HepG2 (cell line): ENCODE measurements at regions not wholly inside any gene's neighbourhood (a gene's known extent, or its start where the extent isn't known, plus 50 kb on each side); places are given as distances from the start of the nearest gene placed in this dataset.

Experiments
- ATAC-seq: fragments of 200-7000 bp; cut with Tn5 transposase; 3 replicates; pipeline ENCODE4 v1.9.1; 2020; ENCODE audit warnings: mild to moderate bottlenecking, moderate library complexity
- BruUV-seq: library from RNA; stranded (reverse); fragments of 400-500 nt; replicated peaks from 2 replicates; lab custom pipeline; 2021; lab: Mats Ljungman, UMichigan
- CTCF ChIA-PET: fragments of 300-600 bp; formaldehyde crosslinking; extraction: SDS; loops from one replicate; lab custom pipeline; 2021; ENCODE audit warnings: low total read pairs, inconsistent platforms, low intra/inter-chr PET ratio; lab: Yijun Ruan, JAX
- POLR2A ChIA-PET: fragments of 350-600 bp; sonication (Branson Sonifier 250); formaldehyde crosslinking; loops from one replicate; lab custom pipeline; 2020; ENCODE audit warnings: antibody characterized with exemption, inconsistent platforms; lab: Yijun Ruan, JAX
- DNase-seq: peaks from one replicate; pipeline ENCODE4 v3.0.0-alpha.2; 2015; ENCODE audit warnings: low spot score
- FAIRE-seq: peaks from 3 replicates; lab custom pipeline; 2011; peaks lifted over from hg19 to GRCh38; lab: Jason Lieb, UNC
- H2AFZ ChIP-seq: one replicate; pipeline ENCODE4 v1.6.1; 2011; ENCODE audit warnings: low read length, inconsistent platforms
- H3K27ac ChIP-seq: fragments of 300-600 bp; 3 replicates; pipeline ENCODE4 v1.8.0; 2011; ENCODE audit warnings: mixed run types, mild to moderate bottlenecking, mixed read lengths, low read length, inconsistent platforms; ENCODE audit not compliant: insufficient read depth; ENCODE audit errors: extremely low read length
- H3K27me3 ChIP-seq, 2 experiments: fragments of 200-600 bp in 1 of 2; 2 replicates in 1 of 2; 3 replicates in 1 of 2; pipeline versions ENCODE4 v1.6.0 to v1.8.0; 2011; ENCODE audit warnings: low read length in 2 of 2, mild to moderate bottlenecking in 2 of 2, moderate library complexity in 2 of 2, inconsistent platforms in 1 of 2; ENCODE audit not compliant: insufficient read depth in 2 of 2, control insufficient read depth in 1 of 2
- H3K36me3 ChIP-seq, 2 experiments: fragments of 200-600 bp in 1 of 2; replicated peaks in 1 of 2; 2 replicates in 1 of 2; 3 replicates in 1 of 2; pipeline versions ENCODE4 v1.5.1 to v1.8.0; 2011; ENCODE audit warnings: low read length in 2 of 2, inconsistent platforms in 1 of 2; ENCODE audit not compliant: insufficient read depth in 2 of 2, control insufficient read depth in 1 of 2
- H3K4me1 ChIP-seq: 2 replicates; pipeline ENCODE4 v1.5.1; 2012; ENCODE audit warnings: low read length, inconsistent platforms; ENCODE audit not compliant: insufficient read depth
- H3K4me2 ChIP-seq: 2 replicates; pipeline ENCODE4 v1.6.0; 2011; ENCODE audit warnings: low read depth, low read length, inconsistent platforms
- H3K4me3 ChIP-seq, 3 experiments: fragments of 200-600 bp in 1 of 3; sonication (generic), shearing (Covaris generic) in 1 of 3; replicated peaks in 1 of 3; 2 replicates each; pipeline ENCODE4 v1.5.1; 2011 to 2016; ENCODE audit warnings: low read length in 3 of 3, inconsistent platforms in 2 of 3, low read depth in 2 of 3, mild to moderate bottlenecking in 2 of 3, control low read depth in 1 of 3, mixed read lengths in 1 of 3; ENCODE audit not compliant: insufficient read depth in 1 of 3
- H3K79me2 ChIP-seq: one replicate; pipeline ENCODE4 v1.6.1; 2011; ENCODE audit warnings: low read length, inconsistent platforms; ENCODE audit not compliant: insufficient read depth
- H3K9ac ChIP-seq: 2 replicates; pipeline ENCODE4 v1.6.0; 2011; ENCODE audit warnings: mild to moderate bottlenecking, low read depth, low read length, inconsistent platforms; ENCODE audit not compliant: insufficient read depth
- H3K9me3 ChIP-seq: 2 replicates; pipeline ENCODE4 v1.5.1; 2012; ENCODE audit warnings: mild to moderate bottlenecking, low read length
- H4K20me1 ChIP-seq: 2 replicates; pipeline ENCODE4 v1.6.0; 2011; ENCODE audit warnings: inconsistent platforms, mild to moderate bottlenecking, low read length, moderate library complexity; ENCODE audit not compliant: insufficient read depth
- AGO2 ChIP-seq: fragments of 200-400 bp; formaldehyde crosslinking; optimal IDR thresholded peaks from 2 replicates; pipeline ENCODE3; 2017; ENCODE audit warnings: mild to moderate bottlenecking, low read depth, low read length, moderate library complexity
- AKAP8 ChIP-seq: sonication (generic); formaldehyde crosslinking; IDR thresholded peaks from 2 replicates; pipeline ENCODE4 v1.5.1; 2020; ENCODE audit warnings: mild to moderate bottlenecking, missing genetic modification reagents
- CAMTA2 ChIP-seq: sonication (generic); formaldehyde crosslinking; IDR thresholded peaks from 2 replicates; pipeline ENCODE4 v1.4.0; 2020; ENCODE audit warnings: mild to moderate bottlenecking, missing genetic modification reagents, borderline replicate concordance
- CSRNP2 ChIP-seq: sonication (generic); formaldehyde crosslinking; conservative IDR thresholded peaks from 2 replicates; pipeline ENCODE4 v1.8.0; 2022; ENCODE audit warnings: low read depth, missing genetic modification reagents
- GATAD1 ChIP-seq: IDR thresholded peaks from 2 replicates; pipeline ENCODE4 v1.6.1; 2016; ENCODE audit warnings: missing genetic modification reagents, missing compliant biosample characterization
- GFI1 ChIP-seq: sonication (generic); formaldehyde crosslinking; IDR thresholded peaks from 2 replicates; pipeline ENCODE4 v1.5.0; 2020; ENCODE audit warnings: missing genetic modification reagents, mild to moderate bottlenecking, borderline replicate concordance
- KAT7 ChIP-seq: IDR thresholded peaks from 2 replicates; pipeline ENCODE4 v1.6.1; 2018; ENCODE audit warnings: borderline replicate concordance, missing compliant biosample characterization
- LCORL ChIP-seq, 2 experiments: fragments of 450-650 bp in 1 of 2; sonication (generic) in 1 of 2; formaldehyde crosslinking in 1 of 2; IDR thresholded peaks; 2 replicates each; pipeline versions ENCODE4 v1.5.0 to v1.6.1; 2017 to 2020; ENCODE audit warnings: antibody characterized with exemption in 1 of 2, missing genetic modification reagents in 1 of 2
- MIER2 ChIP-seq: IDR thresholded peaks from 2 replicates; pipeline ENCODE4 v1.6.1; 2016; ENCODE audit warnings: missing biosample characterization, missing genetic modification reagents
- MIER3 ChIP-seq: IDR thresholded peaks from 2 replicates; pipeline ENCODE4 v1.6.1; 2016; ENCODE audit warnings: missing compliant biosample characterization, borderline replicate concordance
- ZNF44 ChIP-seq: sonication (generic); formaldehyde crosslinking; IDR thresholded peaks from 2 replicates; pipeline ENCODE4 v1.5.1; 2020; ENCODE audit warnings: mild to moderate bottlenecking, missing genetic modification reagents
- ZNF792 ChIP-seq: IDR thresholded peaks from 2 replicates; pipeline ENCODE4 v1.6.1; 2016
- ZNF878 ChIP-seq: sonication (generic); formaldehyde crosslinking; IDR thresholded peaks from 2 replicates; pipeline ENCODE4 v1.8.1; 2023; ENCODE audit warnings: mild to moderate bottlenecking, missing genetic modification reagents, moderate library complexity
- WGBS: methylation state at CpG from one replicate; pipeline ENCODE4 v1.1.6; 2017; ENCODE audit warnings: low lambda C conversion rate; 5-methylcytosine and 5-hydroxymethylcytosine counted together
- in situ Hi-C: cut with HindIII; loops from 2 replicates; pipeline ENCODE4 v1.10.0; 2017; ENCODE audit warnings: low pct_unique_long_range_greater_than_20kb; ENCODE audit not compliant: extremely low pct_ligation_motif_present
- intact Hi-C: fragments of 100-400 bp; cut with micrococcal nuclease; formaldehyde crosslinking; loops from one replicate; pipeline ENCODE4 v1.10.0; 2022; ENCODE audit not compliant: unreplicated experiment

DNA sequence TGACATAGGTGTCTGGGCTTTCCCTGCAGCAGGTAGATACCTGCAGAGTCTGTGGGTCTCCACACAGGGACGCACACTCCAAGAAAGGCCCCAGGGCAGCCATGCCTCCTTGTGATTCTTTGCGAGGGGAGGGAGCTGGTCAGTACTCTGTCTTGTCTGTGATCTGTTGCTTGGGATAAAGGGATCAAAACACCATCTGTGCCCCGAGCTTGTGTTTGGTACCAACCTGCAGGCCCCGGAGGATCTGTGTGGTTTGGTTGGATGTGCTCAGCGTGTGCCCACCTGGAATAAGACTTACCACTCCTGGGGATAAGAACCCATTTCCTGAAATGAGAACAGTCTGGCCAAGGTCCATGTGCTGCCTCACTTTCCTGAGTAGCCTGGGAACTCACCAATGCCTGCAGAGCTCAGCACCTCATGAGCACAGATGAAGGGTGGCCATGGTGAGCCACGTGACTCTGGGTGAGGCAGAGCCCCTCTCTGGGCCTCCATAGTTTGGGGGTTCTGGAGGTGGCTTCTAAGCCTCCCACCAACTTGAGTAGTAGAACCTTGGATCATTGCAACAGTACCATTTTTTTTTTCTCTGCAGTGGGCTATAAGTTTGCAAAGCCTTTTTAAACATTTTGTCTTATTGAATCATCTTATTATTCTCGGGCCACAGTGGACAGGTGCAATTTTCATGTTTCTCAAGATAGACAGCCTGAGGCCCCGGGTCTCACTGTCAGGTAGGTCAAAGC lies 134.8 kb downstream of the DDX1 start:
- H3K27ac ChIP-seq: no peak overlapping the region
- 0 out of 2 replicates have a peak, but pooled peaks cover 3% of the 10 kb centered on the region for H4K20me1 ChIP-seq
- no peak overlapping the region for H3K4me3 ChIP-seq
- intact Hi-C loops (no loop called here), in situ Hi-C loops (loop anchor here (25.0 kb wide), 1 partner anchor 89 kb away; no protein-coding TSS in a partner anchor)
- CTCF ChIA-PET: interaction anchor here (0.7 kb wide), 1 partner anchor 226 kb away, joined by 3 read pairs; no protein-coding TSS in a partner anchor
- H3K27me3 ChIP-seq: peaks cover 16 to 74% of the 10 kb centered on the region in 2 experiments
- no peaks in the 10 kb centered on the region for H3K79me2 ChIP-seq
- TF ChIP-seq LCORL (IDR thresholded peaks at IDR 0.05) (no peak), LCORL (CRISPR knock-in tag; IDR thresholded peaks at IDR 0.05) (no peak), KAT7 (CRISPR knock-in tag) (no peak), GATAD1 (CRISPR knock-in tag) (no peak)
- WGBS: 45% methylated on average over 7 of the region's 8 CpGs
- no peak for FAIRE-seq
- no peak overlapping the region for H3K4me2 ChIP-seq
- DNase-seq: no peak
- no peak overlapping the region for H2AFZ ChIP-seq
- POLR2A ChIA-PET: no interaction called here
- no peak for ATAC-seq
- 0 out of 2 replicates have a peak, but pooled peaks cover 12% of the 10 kb centered on the region for H3K4me1 ChIP-seq
- no peaks in the 10 kb centered on the region for H3K36me3 ChIP-seq
- no TSS peak for BruUV-seq
- no peak overlapping the region for H3K9ac ChIP-seq
- no peaks in the 10 kb centered on the region for H3K9me3 ChIP-seq

DNA sequence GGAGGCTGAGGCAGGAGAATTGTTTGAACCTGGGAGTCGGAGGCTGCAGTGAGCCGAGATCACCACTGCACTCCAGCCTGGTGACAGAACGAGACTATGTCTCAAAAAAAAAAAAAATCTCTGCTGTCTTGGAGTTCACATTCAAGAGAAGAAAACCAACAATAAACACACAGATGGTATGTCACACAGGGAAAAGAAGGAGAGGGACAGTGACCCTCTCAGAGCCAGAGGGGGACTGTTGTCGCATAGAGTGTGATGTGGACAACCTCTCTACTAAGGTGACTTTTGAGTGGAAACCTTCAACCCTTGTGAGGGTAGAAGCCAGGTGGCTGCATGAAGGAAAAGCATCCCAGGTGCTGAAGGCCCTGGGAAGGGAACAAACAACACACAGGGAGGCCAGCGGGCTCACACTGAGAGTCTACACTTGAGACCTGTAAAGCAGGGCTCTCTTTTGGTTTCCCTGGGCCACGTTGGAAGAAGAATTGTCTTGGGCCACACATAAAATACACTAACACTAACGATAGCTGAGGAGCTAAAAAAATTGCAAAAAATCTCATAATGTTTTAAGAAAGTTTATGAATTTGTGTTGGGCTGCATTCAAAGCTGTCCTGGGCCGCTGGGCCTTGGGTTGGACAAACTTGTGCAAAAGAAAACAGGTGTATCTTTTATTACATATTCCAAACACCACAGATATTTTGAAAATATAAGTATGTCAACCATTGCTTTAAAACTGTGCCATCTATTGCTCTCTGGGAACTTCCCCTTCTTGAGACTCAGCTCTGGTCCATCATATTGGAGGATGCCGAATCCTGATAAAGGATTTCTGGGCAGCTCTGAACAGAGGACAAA lies 136.0 kb downstream of the DDX1 start:
- Histone ChIP-seq H4K20me1 (0 out of 2 replicates have a peak, but pooled peaks cover 3% of the 10 kb centered on the region), H3K27ac (no peak overlapping the region), H3K4me2 (no peak overlapping the region), H3K36me3 (no peaks in the 10 kb centered on the region), H3K9ac (no peak overlapping the region), H3K4me1 (0 out of 2 replicates have a peak, but pooled peaks cover 12% of the 10 kb centered on the region), H3K9me3 (no peaks in the 10 kb centered on the region), H3K4me3 (no peak overlapping the region), H3K79me2 (no peaks in the 10 kb centered on the region), H3K27me3 (peaks cover 13 to 74% of the 10 kb centered on the region in 2 experiments), H2AFZ (no peak overlapping the region)
- DNase-seq: no peak
- in situ Hi-C loops (loop anchor here (25.0 kb wide), 1 partner anchor 90 kb away; no protein-coding TSS in a partner anchor), intact Hi-C loops (no loop called here)
- no peak for ATAC-seq
- CTCF ChIA-PET: interaction anchor here (0.7 kb wide), 1 partner anchor 225 kb away, joined by 3 read pairs; no protein-coding TSS in a partner anchor
- POLR2A ChIA-PET: no interaction called here
- BruUV-seq: no TSS peak
- 40% methylated on average over 9 of the region's 9 CpGs for WGBS
- no peak for FAIRE-seq
- TF ChIP-seq AKAP8 (CRISPR knock-in tag) (no peak), AGO2 (no peak), MIER2 (CRISPR knock-in tag) (no peak), MIER3 (CRISPR knock-in tag) (no peak), CSRNP2 (no peak), GFI1 (CRISPR knock-in tag) (no peak), ZNF44 (CRISPR knock-in tag) (no peak), CAMTA2 (CRISPR knock-in tag) (no peak), ZNF878 (CRISPR knock-in tag) (no peak), ZNF792 (CRISPR knock-in tag) (no peak)
